Bronchial epithelial cell (primary cell): ENCODE measurements at regions not wholly inside any gene's neighbourhood (a gene's known extent, or its start where the extent isn't known, plus 50 kb on each side); places are given as distances from the start of the nearest gene placed in this dataset.
"Not testable (repeated sequence)": the region's sequence is repeated elsewhere in the genome, so short reads cannot be mapped to it uniquely, and the experiment has no call there.

Experiments used
- DNase-seq: peaks from one replicate; pipeline ENCODE4 v3.0.0-alpha.2; 2010; ENCODE audit warnings: low read depth
- FAIRE-seq: peaks from 2 replicates; lab custom pipeline; 2011; peaks lifted over from hg19 to GRCh38; lab: Jason Lieb, UNC
- H3K27me3 ChIP-seq: 2 replicates; pipeline ENCODE4 v1.5.1; 2011; ENCODE audit warnings: low read length; ENCODE audit not compliant: control insufficient read depth, insufficient read depth
- H3K36me3 ChIP-seq: 2 replicates; pipeline ENCODE4 v1.5.1; 2011; ENCODE audit warnings: low read length; ENCODE audit not compliant: control insufficient read depth, insufficient read depth
- H3K4me3 ChIP-seq: 2 replicates; pipeline ENCODE4 v1.5.1; 2011; ENCODE audit warnings: mild to moderate bottlenecking, low read depth, low read length, control low read depth
- CTCF ChIP-seq: IDR thresholded peaks from 2 replicates; pipeline ENCODE4 v1.5.1; 2011; ENCODE audit warnings: mild to moderate bottlenecking, moderate library complexity, low read length, control low read depth, inconsistent platforms; ENCODE audit not compliant: insufficient read depth, severe bottlenecking

- TF ChIP-seq CTCF: no peak
- no peak for FAIRE-seq
- H3K27me3 ChIP-seq: no peaks in the 10 kb centered on the region
- H3K36me3 ChIP-seq: no peaks in the 10 kb centered on the region
- peak; percentile 38 for DNase-seq
- H3K4me3 ChIP-seq: no peak overlapping the region
Measured at GRCh38 chr6:151179321-151179720, 60.4 kb upstream of the AKAP12 start.

- Histone ChIP-seq H3K27me3 (no peaks in the 10 kb centered on the region), H3K36me3 (no peaks in the 10 kb centered on the region), H3K4me3 (no peak overlapping the region)
- FAIRE-seq (no peak), DNase-seq (no peak)
- no peak for TF ChIP-seq CTCF
Measured at GRCh38 chr6:151180330-151181048, 59.3 kb upstream of the AKAP12 start.

GRCh38 chr6:151181706-151182363 is 57.9 kb upstream of the AKAP12 start:
- no peak overlapping the region for H3K4me3 ChIP-seq
- no peaks in the 10 kb centered on the region for H3K36me3 ChIP-seq
- H3K27me3 ChIP-seq: no peaks in the 10 kb centered on the region
- FAIRE-seq (peak; percentile 28), DNase-seq (no peak)
- TF ChIP-seq CTCF: no peak

GRCh38 chr6:151182958-151183357 is 56.8 kb upstream of the AKAP12 start:
- not testable (repeated sequence) for H3K4me3 ChIP-seq, FAIRE-seq, H3K36me3 ChIP-seq, H3K27me3 ChIP-seq, DNase-seq

GRCh38 chr6:151185148-151185547 is 54.6 kb upstream of the AKAP12 start:
- Histone ChIP-seq H3K27me3 (no peaks in the 10 kb centered on the region), H3K4me3 (no peak overlapping the region), H3K36me3 (no peaks in the 10 kb centered on the region)
- no peak for TF ChIP-seq CTCF
- DNase-seq (no peak), FAIRE-seq (no peak)

DNA sequence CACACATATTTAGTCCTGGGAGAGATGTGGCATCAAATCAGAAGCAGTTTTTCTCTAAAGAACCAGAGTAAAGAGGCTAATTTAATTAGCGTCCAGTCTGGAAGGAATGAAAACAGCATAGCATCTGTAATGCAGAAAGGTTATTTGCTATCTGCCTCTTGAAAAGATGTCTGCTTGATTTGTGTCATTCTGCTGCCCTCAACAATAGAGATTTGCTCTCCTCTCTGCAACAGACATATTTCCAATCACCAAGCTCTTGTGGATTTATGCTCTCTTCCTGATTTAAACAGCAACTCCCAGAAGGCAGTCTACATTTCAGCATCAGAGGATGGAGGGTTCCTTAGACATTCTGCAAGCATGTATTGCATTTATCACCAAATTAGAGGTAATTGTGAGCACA is 53.5 kb upstream of the AKAP12 start:
- H3K36me3 ChIP-seq: no peaks in the 10 kb centered on the region
- no peak for TF ChIP-seq CTCF
- H3K27me3 ChIP-seq: no peaks in the 10 kb centered on the region
- no peak overlapping the region for H3K4me3 ChIP-seq
- DNase-seq (no peak), FAIRE-seq (no peak)
